ENCODE measurements at regions not wholly inside any gene's neighbourhood (a gene's known extent, or its start where the extent isn't known, plus 50 kb on each side); places are given as distances from the start of the nearest gene placed in this dataset.

DNA sequence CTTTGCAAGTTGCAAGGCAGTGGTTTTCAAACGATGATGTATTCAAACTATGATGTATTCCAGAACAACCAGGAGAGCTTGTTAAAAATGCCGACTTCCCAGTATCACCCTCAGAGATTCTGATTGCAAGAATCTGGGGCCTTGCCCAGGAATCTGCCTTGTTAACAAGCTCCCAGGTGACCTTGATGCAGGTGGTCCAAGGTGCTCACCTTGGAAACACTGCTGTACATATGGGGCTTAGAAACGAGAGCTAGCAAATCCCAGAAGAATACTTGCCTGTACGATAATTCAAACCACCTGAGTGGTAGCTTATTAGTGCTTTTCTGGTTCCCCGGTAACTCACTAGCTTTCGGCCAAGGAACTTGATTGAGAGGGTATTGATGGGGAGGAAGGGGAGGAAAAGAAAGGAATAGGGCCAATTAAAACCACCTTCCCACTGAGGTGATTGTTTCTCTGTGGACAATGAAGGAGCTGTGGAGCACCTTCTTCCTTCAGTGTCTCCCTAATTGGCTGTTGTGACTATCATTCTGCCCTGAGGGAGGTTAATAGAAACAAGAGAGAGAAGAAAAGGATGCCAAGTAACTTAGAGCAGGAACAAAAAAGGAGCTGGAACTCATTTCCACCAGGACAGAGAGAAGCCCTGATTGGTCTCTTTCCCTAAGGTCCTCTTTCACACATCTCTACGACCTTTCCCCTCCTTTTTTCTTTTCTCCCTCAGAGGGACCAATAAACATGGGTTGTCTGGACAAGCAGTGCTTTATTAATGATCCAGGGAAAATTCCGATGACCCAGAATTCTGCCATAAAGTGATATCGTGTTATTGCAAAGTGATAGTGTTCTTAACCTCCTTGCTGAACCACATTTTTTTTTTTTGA, 218.8 kb downstream of the TMEM167A start:
- Histone ChIP-seq H3K4me1 (no peaks in the 10 kb centered on the region; the same call in 1 of the 2 replicates), H3K4me3 (ENCODE audit: low read depth, low read length) (no peak overlapping the region), H3K36me3 (no peaks in the 10 kb centered on the region), H3K9me3 (no peaks in the 10 kb centered on the region), H3K27me3 (no peaks in the 10 kb centered on the region)
- no peak for DNase-seq
- TF ChIP-seq, protein P1, sequence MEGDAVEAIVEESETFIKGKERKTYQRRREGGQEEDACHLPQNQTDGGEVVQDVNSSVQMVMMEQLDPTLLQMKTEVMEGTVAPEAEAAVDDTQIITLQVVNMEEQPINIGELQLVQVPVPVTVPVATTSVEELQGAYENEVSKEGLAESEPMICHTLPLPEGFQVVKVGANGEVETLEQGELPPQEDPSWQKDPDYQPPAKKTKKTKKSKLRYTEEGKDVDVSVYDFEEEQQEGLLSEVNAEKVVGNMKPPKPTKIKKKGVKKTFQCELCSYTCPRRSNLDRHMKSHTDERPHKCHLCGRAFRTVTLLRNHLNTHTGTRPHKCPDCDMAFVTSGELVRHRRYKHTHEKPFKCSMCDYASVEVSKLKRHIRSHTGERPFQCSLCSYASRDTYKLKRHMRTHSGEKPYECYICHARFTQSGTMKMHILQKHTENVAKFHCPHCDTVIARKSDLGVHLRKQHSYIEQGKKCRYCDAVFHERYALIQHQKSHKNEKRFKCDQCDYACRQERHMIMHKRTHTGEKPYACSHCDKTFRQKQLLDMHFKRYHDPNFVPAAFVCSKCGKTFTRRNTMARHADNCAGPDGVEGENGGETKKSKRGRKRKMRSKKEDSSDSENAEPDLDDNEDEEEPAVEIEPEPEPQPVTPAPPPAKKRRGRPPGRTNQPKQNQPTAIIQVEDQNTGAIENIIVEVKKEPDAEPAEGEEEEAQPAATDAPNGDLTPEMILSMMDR (IDR thresholded peaks at IDR 0.05; ENCODE audit: low read depth, low read length): no peak

DNA sequence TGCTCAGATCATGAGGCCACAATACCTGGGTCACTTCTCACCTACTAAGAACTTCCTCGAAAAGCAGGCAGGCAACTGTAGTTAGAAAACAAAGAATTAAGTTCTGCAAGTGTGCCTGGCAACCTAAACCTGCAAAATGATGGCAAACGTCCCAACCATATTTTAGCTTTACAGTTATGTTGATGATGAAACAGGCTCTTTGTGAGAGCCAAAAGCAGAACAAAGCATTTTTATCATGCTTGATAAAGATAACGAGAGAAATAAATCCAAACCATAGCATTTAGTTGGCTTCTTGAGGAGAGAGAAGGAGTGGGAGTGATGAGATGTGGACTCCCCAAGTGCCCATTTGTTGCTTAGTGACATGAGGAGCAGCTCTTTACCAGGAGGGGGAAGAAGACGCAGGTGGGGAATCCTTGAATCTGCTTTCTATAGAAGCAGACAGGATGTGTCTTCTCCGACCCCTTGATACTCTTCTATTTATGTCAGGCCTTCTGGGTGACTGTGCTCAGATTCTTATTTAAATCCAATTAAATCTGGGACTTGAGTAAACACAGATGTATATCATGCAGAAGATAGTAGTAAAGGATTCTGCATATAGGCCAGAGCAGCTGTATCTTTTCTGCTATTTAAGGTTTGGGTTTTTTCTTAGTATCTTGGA, 221.2 kb downstream of the TMEM167A start:
- TF ChIP-seq, protein P1 (IDR thresholded peaks at IDR 0.05; ENCODE audit: low read depth, low read length): no peak
- no peak overlapping the region for H3K4me3 ChIP-seq (ENCODE audit: low read depth, low read length)
- DNase-seq: no peak
- no peaks in the 10 kb centered on the region for H3K27me3 ChIP-seq
- no peaks in the 10 kb centered on the region; the same call in 1 of the 2 replicates for H3K4me1 ChIP-seq
- H3K36me3 ChIP-seq: no peaks in the 10 kb centered on the region
- H3K9me3 ChIP-seq: no peaks in the 10 kb centered on the region

DNA sequence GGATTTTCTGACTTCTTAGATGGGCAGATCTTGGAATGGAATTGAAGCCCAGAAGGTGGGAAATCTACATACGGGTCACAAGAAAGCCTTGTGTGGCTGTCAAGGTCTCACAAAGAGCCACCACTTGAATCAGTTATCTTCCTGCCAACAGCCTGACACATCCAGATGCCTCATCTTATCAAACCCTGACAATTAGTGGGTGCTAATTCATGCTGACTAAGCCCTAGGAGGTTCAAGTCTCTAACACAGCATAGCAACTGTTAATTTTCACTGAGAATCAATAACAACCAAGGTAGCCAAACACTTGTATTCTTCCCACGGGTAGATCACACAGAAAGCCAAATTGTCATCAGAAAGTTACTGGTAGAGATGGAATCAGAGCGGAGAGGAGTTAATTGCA, 222.2 kb downstream of the TMEM167A start:
- Histone ChIP-seq H3K36me3 (no peaks in the 10 kb centered on the region), H3K4me1 (no peaks in the 10 kb centered on the region; the same call in 1 of the 2 replicates), H3K27me3 (no peaks in the 10 kb centered on the region), H3K9me3 (no peaks in the 10 kb centered on the region), H3K4me3 (ENCODE audit: low read depth, low read length) (no peak overlapping the region)
- TF ChIP-seq, protein P1 (IDR thresholded peaks at IDR 0.05; ENCODE audit: low read depth, low read length): no peak
- no peak for DNase-seq

- Histone ChIP-seq H3K9me3 (no peaks in the 10 kb centered on the region), H3K4me1 (peaks cover 3% of the 10 kb centered on the region; the same call in 1 of the 2 replicates), H3K36me3 (no peaks in the 10 kb centered on the region), H3K27me3 (no peaks in the 10 kb centered on the region), H3K4me3 (ENCODE audit: low read depth, low read length) (no peak overlapping the region)
- TF ChIP-seq, protein P1 (IDR thresholded peaks at IDR 0.05; ENCODE audit: low read depth, low read length): no peak
- DNase-seq: no peak
Observed at GRCh38 chr5:82851471-82851870, 225.7 kb downstream of the TMEM167A start.

DNA sequence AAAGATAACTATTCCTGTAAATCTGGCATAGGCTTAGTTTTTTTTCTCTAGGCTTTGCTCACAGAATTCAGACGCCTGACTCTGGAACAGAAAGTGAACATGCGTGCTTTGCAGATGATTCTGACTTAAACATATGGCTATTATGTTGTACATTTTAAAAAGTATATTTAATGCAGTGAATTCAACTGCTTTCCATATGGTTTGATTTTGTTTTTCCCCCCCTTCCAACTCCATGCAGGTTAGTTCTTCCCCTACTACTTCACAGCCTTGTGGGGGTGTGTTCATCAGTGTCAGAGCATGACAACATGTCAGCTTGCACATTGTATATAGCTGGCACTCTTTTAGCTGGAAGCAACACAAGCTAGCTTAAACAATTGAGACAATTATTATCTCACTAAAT, 226.8 kb downstream of the TMEM167A start:
- H3K9me3 ChIP-seq: no peaks in the 10 kb centered on the region
- peaks cover 3% of the 10 kb centered on the region; the same call in 1 of the 2 replicates for H3K4me1 ChIP-seq
- no peak overlapping the region for H3K4me3 ChIP-seq (ENCODE audit: low read depth, low read length)
- no peaks in the 10 kb centered on the region for H3K27me3 ChIP-seq
- TF ChIP-seq, protein P1 (IDR thresholded peaks at IDR 0.05; ENCODE audit: low read depth, low read length): no peak
- no peaks in the 10 kb centered on the region for H3K36me3 ChIP-seq
- no peak for DNase-seq

DNA sequence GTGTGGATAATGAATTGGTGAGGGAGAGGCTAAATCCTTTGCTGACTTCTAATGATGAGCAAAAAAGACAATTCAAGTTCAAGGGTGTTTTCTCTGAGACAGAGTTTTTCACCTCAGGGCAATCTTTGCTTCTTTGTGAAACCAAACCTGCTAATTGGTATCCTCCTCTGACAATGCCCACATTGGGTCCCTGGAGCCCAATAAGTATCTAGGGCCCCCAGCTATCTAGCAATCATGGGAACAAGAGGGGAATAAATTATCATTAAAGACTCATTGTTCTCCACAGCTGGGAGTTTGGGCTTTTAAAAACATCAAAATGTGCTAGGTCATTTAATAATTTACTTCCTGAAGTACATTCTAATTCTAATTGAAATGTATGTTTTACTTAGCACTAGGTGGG, 227.3 kb downstream of the TMEM167A start:
- Histone ChIP-seq H3K4me3 (ENCODE audit: low read depth, low read length) (no peak overlapping the region), H3K27me3 (no peaks in the 10 kb centered on the region), H3K4me1 (peaks cover 3% of the 10 kb centered on the region; the same call in 1 of the 2 replicates), H3K36me3 (no peaks in the 10 kb centered on the region), H3K9me3 (no peaks in the 10 kb centered on the region)
- no peak for DNase-seq
- TF ChIP-seq, protein P1 (IDR thresholded peaks at IDR 0.05; ENCODE audit: low read depth, low read length): no peak

Measured in BE2C (cell line).